ENCODE measurements at regions not wholly inside any gene's neighbourhood (a gene's known extent, or its start where the extent isn't known, plus 50 kb on each side); places are given as distances from the start of the nearest gene placed in this dataset.

- no peak for DNase-seq (ENCODE audit: low read depth, low spot score)
- no peak overlapping the region for H3K4me3 ChIP-seq (ENCODE audit: low read depth, low read length)
- ChIA-PET POLR2A (no interaction called here), CTCF (no interaction called here)
- TF ChIP-seq CTCF (IDR thresholded peaks at IDR 0.05; ENCODE audit: insufficient read depth, low read length, missing control alignments), result no peak
These were observed 251.7 kb downstream of the NDUFA10 start for GRCh38 chr2:239773228-239774141.

- no peak for DNase-seq (ENCODE audit: low read depth, low spot score)
- no peak overlapping the region for H3K4me3 ChIP-seq (ENCODE audit: low read depth, low read length)
- TF ChIP-seq CTCF (IDR thresholded peaks at IDR 0.05; ENCODE audit: insufficient read depth, low read length, missing control alignments), result no peak
- ChIA-PET POLR2A (no interaction called here), CTCF (no interaction called here)
These were observed 252.4 kb downstream of the NDUFA10 start for GRCh38 chr2:239772721-239773120.

GRCh38 chr2:239770246-239770639, 254.9 kb downstream of the NDUFA10 start:
- POLR2A ChIA-PET, result no interaction called here
- no peak for TF ChIP-seq CTCF (IDR thresholded peaks at IDR 0.05; ENCODE audit: insufficient read depth, low read length, missing control alignments)
- no peak for DNase-seq (ENCODE audit: low read depth, low spot score)
- CTCF ChIA-PET, result no interaction called here
- no peak overlapping the region for H3K4me3 ChIP-seq (ENCODE audit: low read depth, low read length)

GRCh38 chr2:239769554-239770245, 255.4 kb downstream of the NDUFA10 start:
- TF ChIP-seq CTCF (IDR thresholded peaks at IDR 0.05; ENCODE audit: insufficient read depth, low read length, missing control alignments), result no peak
- DNase-seq (ENCODE audit: low read depth, low spot score), result no peak
- POLR2A ChIA-PET, result no interaction called here
- no peak overlapping the region for H3K4me3 ChIP-seq (ENCODE audit: low read depth, low read length)
- CTCF ChIA-PET, result no interaction called here

GRCh38 chr2:239768907-239769553, 256.1 kb downstream of the NDUFA10 start:
- no peak overlapping the region for H3K4me3 ChIP-seq (ENCODE audit: low read depth, low read length)
- CTCF ChIA-PET, result no interaction called here
- POLR2A ChIA-PET, result no interaction called here
- DNase-seq (ENCODE audit: low read depth, low spot score), result no peak
- TF ChIP-seq CTCF (IDR thresholded peaks at IDR 0.05; ENCODE audit: insufficient read depth, low read length, missing control alignments), result no peak
